Activated T-cell treated with anti-CD3 and anti-CD28 coated beads for 1 hour (primary cell): ENCODE measurements at regions not wholly inside any gene's neighbourhood (a gene's known extent, or its start where the extent isn't known, plus 50 kb on each side); places are given as distances from the start of the nearest gene placed in this dataset.
A peak's percentile ranks its signal among the peaks of the same experiment; 100 is the strongest.

ENCODE experiments used
- DNase-seq: peaks from one replicate; pipeline ENCODE4 v3.0.0-alpha.2; 2020; ENCODE audit warnings: low read depth

DNA sequence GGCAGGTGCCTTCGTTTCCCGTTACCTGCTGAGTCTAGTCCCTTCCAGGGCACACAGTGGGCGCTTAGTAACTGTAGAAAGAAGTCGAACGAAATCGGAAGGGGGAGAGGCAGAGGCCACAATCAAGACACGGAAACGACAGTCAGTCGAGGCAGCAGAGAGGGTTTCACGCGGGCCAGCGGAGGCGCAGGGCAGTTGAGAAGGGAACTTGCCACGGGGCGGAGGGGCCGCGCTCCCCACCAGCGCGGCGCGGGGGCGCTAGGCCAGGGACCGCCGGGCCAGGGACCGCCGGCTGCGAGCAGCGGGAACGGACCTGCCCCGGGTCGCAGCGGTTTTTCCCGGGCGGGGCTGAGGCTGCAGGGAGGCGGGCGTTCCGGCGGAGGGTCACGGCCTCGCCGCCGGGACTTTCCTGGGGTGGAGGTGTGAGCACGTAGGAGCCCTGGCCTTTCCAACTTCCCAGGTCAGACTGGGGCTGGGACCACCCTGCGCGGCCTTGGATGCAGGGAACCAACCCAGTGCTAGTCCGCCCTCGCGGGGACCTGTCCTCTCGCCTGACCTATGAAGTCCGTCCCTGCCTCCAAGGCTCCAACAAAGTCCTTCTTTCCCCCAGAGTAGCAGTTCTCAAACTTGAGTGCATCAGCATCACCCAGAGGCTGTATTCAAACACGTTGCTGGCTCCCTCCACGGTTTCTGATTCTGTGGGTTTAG, 150.1 kb upstream of the FGGY start:
- DNase-seq, result peak; percentile 14

DNA sequence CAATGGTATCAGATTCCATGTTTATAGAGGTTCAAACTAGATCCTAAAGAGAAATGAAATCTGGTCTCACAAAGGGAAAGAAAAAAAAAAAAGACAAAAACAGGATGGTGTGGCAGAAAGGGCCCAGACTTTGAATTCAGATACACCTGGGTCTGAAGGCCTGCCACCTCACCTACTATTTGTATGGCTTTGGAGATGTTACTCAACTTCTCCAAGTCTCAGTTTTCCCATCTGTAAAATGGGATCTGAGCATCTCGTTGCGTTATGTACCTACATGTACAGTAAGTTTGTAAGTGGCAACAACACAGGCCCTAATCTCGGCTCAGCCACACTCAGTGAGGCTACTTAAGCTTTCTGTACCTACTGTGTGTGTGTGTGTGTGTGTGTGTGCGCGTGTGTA, 147.5 kb upstream of the FGGY start:
- no peak for DNase-seq

DNA sequence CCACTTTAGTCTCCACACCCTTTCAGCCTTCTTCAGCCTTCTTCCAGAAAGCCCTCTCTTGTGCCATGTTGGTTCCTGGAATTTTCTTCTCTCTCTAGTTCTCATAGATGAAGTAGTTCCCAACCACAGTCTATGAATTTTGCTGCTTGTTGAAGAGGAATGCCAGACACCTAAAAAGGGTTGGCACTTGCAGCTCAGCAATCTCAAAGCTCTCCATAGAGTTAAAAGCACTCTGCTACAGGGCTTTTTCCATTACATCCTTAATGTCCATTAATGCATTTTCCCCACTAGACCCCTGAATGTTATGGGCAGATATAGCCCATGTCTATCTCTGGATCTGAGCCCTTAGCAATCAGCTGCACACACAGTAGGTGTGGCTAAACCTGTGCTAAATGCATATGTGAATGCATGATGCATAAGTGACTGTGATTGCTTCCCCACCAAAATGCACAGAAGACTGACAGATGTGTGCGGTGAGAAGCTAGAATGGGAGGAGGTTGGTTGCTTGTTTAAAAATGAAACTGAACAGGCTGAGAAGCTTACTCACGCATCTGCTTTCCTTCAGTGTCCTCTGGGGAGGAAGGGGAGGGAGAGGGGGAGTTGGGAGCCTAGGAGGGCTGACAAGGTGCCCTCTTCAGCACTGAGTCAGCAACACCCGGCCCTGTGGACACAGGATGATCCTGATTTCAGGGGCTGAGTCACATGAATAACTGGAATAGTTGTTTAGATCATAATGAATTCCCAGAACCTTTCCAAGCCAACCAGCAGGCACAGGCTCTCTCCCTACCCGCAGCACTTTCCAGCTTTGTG, 146.1 kb upstream of the FGGY start:
- DNase-seq, result no peak

DNA sequence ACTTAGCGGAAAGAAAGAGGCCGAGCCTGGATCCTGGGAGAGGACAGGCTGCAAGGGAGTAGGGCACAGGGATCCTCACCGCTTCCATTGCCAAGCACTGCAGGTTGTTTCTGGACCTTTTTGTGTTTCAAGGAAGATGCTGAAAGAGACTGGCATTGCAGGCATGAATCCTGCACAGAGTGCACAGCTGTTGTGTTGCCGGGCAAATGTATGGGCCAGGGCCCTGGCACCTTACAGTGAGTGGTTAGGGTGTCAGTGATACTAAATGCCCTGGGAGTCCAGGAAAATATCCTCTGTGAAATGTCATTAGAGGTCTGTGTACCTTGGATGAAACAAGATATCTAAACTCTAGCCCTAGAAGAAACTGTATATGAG, 145.5 kb upstream of the FGGY start:
- DNase-seq, result no peak

DNA sequence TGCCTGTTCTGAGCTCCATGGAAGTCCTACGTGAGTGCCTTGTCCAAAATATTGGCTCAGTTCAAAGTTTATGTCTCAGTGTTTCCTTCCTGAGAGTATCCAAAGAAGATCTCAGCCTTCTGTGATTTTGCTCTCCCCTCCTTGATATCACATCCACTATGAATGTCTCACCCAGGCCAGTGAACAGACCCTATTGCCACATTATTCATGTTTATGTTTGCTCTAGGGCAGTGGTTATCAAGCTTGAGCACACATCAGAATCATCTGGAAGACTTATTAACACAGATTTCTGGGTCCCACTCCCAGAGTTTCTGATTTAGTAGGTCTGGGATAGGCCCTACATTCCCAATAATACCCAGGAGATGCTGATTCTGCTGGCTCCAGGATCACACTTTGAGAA, 145.0 kb upstream of the FGGY start:
- no peak for DNase-seq

DNA sequence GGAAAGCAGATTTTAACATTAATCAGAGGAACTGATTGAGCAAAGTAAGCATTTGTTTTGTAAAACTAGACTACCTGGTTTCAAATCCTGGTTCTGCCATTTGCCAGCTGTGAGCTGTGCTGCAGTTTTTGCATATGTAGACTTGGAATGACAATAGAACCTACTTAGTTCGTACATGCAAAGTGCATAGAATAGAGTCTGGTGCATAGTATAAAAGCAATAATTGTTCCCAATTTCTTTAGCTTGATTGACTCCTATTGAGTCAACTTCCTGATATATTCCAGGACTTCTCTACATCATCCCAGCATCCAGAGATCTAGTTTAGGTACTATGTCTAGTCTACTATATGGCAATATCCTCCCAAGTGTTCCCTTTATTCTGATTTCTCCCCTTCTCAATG, 144.4 kb upstream of the FGGY start:
- DNase-seq, result no peak

DNA sequence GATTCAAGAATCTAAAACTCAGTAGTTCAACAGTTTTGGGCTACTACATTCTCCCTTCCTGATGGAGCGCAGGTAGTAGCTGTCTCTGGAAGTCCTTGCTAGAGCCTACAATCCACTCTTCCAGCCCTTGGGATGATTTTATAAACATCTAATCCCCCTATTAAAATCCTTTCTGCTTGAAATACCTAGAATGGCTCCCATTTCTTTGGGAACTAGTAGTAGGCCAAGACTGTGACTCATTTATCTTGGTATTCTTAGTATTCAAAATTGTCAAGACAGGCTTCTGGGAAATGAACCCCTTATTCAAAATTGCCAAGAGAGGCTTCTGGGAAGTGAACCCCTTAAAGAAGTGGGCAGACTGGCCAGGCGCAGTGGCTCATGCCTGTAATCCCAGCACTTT, 142.5 kb upstream of the FGGY start:
- no peak for DNase-seq

DNA sequence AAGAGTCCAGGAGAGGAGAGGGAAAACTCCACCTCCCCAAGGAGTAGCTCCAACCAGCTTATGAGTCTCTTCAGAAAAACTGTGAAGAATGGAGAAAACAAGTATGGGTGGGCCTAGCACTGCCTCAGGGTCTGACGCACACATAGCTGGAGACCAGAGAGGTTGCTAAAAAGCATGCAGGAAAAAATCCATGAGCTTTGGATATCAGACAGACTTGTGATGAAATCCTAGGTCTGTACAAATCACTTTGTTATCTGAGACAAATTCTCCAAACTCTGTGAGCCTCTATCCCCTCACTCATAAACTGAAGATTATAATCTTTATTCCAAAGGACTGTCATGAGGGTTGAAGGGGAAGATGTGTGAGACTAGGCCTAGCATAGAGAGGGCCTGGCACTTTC, 141.5 kb upstream of the FGGY start:
- DNase-seq, result no peak

DNA sequence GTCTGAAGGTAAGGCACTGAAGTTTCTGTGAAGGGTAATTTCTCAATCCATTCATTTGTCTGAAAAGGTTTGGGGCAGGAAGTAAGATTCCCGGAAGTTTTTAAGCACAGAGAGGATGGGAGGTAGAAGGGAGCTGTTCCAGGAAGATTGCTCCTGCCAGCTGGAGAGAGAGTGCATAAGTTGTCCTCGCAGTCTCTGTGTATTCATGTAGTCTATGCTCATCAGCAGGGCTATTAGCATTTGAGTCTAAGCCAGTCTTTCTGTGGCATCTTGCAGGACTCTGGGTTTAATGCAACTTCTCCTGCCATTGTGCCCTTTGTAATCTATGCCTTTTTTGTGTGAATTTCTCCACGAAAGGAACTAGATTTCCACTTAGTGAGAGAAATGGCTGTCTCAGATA, 140.8 kb upstream of the FGGY start:
- no peak for DNase-seq

DNA sequence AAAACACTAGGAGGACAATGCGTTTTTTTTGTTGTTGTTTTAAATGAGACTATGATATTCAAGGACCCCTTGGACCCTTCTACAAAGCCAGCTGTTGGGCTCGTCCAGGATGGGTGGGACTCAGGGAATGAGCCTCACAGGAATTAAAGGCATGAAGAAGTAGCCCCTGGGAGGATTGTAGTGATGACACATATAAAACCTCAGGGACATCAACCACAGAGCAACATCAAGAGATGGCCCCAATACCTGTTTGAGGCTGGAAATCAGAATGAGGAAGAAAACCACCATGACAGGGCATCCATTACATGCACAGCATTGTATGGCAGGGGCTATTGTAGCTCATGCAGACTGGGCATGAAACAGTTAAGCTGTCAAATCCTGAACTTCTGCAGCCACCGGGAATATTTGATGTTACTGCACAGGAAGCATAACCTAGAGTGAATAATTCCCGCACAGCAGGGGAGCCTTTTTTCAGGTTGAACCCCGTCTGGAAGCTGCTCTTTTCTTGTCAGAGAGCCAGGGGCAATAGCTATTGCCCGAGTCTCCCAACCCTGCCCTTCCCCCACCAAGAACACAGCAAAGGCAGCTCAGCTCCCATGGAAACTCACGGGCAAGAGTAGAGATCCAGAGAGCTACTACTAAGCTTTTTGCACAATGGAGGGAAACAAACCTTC, 140.2 kb upstream of the FGGY start:
- no peak for DNase-seq

DNA sequence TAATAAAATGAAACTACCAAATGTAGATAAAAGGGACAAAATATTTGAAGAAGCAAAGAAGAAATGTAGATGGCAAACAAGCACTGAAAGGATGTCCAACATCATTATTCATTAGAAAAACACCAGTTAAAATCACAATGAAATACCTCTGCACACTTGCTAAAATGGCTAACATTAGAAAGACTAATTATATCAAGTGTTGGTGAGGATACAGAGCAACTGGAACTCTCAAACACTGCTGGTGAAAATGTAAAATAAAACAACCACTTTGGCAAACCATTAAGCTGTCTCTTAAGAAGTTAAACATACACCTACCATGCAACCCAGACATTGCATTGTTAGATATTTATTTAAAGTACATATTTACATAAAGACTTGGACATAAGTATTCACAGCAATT, 138.6 kb upstream of the FGGY start:
- no peak for DNase-seq

DNA sequence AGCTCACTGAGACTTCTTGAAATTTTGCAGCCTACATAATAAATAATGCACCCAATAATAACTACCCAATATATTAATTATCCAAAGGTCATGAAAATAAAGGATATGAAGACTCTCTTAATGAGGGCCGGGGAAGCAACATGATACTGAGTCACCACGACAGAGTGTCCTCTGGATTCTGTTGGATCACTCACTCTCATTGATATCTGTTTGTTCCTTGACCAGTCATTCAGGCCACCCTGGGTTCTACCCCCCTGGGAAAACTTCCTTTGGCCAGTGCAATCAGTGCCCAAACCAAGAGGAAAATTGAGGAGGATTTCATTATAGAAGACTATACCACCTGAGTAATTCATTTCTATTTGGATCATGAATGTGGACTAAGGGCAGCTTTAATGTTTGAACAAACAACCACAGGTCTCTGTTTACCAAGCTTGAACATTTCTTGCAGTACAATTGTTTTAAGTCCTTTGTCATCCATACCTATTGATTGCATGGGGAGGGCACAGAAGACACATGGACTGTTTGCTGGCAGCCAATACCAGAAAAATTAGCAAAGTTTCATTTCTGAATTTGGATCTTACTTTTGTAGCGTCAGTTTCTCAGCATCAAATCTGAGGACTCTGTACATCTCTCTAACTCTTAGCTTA, 137.2 kb upstream of the FGGY start:
- no peak for DNase-seq

DNA sequence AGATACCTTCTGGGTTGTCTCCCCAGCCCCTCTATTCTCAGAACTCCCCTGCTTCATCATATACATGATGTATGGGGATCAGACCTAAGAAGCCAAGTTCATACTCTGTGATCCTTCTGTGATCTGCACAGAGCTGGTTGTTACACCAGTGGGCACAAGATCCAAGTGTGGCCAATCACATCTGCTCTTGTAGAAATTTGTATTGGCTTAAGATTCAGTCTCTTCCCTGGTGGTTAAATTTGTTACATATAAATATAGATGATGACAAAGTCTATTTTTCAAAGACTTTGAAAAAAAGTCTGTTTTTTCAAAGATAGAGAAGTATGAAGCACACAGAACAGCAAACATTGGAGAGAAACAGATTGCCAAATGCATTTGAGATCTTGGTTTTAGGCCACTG, 135.8 kb upstream of the FGGY start:
- no peak for DNase-seq

DNA sequence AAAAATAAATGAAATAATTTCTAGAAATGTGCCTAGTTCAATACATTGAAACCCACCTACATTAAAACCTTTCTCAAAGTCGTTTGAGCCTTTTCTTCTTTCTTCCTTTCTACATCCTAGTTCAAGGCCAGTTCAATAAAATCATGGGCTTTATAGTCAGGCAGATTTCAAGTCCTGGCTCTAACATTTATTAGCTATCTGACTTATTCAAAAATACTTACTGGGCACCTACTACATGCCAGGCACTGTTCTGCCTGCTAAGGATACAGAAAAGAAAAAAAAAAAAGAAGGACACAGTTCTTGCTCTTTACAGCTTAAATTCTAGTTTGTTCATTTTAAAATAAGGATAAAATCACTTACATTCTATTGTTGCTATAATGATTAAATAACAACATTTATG, 134.2 kb upstream of the FGGY start:
- no peak for DNase-seq

DNA sequence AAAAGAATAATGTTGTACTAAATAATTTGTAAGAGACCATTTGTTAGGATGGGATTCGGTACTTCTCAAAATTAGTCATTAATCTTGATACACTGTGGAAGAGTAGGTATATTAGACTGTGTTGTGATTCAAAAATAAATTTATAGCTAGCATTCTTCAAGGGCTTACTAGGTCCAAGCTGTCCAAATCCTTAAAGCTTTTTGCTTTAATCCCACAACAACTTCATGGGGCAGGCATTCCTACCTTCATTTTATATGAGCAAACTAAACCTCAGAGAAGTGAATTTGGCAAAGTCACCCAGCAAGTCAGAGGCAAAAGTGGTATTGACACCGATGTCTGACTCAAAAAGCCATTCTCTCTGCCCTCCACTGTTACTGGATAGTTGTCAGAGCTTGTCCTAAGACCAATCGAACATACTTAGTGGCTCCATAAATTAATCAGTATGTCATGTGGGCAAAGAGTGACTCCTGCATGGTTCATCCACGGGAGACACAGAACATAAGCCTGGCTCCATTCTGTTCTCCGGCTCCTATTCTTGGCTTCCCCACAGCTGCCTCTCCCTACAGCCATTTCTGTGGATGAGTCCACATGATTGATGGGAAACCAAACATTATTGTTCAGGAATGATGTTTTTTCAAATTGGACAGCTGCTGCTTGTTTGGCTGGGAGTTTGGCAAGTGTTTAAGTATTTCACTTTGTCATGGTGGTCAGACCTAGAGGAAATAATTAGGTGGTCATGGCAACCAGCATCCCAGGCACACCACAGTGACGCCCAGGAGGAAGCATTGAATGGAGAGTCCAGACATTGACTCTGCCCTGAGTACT, 133.4 kb upstream of the FGGY start:
- no peak for DNase-seq

DNA sequence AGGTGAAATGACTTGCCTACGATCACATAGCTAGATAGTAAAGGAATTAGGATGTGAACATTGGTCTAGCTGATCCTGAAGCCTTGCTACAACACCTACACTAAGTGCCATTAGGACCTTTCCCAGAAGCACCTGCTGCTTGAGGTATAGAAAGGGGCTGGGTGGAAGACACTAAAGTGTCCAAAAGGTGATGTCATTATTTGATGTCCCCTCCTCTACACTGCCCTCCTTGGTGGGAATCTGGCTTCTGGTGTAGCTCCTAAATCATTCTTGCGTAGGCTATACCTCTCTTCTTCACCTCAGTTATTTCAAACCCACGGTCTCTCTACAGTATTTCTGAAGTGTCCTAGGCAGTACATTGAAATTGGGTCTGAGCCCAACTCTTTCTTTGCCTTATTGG, 132.5 kb upstream of the FGGY start:
- DNase-seq, result no peak

DNA sequence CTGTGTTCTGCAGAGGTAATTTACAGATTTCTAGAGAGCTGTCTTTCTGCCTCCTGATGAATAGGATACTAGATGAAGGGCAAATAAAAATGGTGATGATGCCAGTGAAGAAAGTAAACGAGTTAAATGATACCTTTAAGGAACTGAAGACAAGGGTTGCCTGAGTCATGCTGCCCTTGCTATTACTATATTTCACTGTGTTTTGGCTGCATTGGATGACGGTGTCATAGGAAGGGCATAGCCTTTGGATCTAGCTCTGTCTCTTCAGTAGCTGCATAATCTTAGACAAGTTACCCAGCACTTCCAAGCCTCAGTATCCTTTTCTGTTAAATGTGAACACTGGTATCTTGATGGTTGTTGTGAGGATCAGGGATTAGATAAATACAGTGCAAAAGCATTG, 131.5 kb upstream of the FGGY start:
- DNase-seq, result no peak

DNA sequence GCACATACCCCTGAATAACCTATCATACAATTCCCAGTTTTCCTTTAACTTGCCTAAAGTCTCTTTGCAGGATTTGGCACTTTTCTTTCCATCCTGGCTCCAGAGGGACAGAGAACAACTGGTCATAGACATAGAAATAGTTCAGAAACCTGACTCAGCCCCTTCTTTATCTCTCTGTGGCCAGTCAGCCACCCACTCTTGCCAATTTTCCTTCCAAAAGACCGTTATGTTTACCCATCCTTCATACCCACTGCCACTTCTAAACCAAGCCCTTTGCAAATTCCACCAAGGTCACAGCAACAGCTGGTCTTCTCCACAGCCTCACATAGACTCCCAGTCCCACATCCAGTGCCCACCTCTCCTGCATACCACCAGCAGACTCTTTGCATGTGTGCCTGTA, 127.2 kb upstream of the FGGY start:
- DNase-seq, result no peak

DNA sequence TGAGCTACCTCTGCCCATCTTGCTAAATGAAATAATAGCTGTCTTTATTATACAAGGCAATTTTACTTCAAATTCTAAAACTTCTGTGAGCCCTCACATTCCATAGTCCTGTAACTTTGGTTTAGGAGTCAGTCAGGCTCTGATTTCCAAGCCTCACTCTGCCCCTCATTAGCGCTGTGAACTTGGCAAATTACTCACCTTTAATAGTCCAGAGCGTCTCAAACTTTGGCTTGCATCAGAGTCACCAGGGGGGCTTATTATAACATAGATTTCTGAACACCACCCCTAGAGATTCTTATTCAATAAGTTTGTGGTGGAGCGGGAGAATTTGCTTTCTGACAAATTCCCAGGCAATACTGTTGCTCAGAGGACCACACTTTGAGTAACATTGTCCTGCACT, 126.2 kb upstream of the FGGY start:
- DNase-seq, result no peak

DNA sequence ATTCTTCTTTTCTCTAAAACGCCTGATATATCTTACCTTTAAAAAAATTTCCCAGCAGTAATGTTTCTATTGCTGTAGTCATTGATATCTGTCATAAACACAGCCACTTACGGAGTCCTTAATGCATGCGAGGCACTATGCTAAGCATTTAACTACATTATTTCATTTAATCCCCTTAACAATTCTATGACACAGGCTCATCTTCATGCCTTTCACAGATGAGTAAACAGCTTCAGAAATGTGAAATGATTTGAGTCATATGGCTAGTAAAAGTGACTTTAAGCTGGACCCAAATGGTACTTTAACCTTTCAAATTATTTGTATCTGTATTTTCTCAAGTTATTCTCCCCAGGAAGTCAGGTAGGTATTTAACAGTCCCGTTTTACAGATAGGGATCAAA, 125.1 kb upstream of the FGGY start:
- no peak for DNase-seq

DNA sequence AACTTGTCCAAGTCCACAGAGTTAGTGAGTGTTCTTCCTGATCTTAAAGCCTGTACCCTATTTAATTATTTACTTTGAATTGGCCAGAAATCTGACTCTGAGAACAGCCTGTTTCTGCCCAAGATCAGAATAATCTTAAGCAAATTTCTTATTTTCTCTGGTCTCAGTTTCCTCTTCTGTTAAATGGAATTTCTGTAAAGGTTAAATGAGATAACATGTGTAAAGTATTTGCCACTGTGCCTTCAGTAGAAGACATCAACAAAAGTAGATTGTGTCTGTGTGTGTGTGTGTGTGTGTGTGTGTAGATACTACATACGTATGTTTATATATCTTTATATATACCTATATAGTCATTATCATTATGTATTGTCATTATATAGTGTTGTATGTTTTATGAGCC, 124.2 kb upstream of the FGGY start:
- no peak for DNase-seq

DNA sequence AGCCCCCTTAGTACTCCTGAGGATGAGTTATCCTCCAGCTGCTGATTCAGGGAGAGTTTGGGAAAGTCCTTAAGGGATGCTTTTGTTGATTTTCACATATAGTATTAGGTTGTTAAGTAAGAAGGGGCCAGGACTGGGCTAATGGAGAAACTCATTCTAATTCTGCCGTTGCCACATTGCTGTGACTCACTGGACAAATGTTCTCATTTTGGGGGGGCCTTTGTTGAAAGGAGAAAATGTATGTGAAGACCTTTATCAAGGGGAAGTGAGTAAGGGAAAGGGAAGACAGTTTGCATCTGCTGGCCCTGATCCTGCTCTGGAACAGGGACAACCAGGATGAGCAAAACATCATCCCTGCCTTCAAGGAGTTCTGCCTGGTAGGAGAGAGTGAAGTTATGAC, 123.2 kb upstream of the FGGY start:
- DNase-seq, result no peak
